GM18870 (cell line): ENCODE measurements at regions not wholly inside any gene's neighbourhood (a gene's known extent, or its start where the extent isn't known, plus 50 kb on each side); places are given as distances from the start of the nearest gene placed in this dataset.
"Not testable (repeated sequence)": the region's sequence is repeated elsewhere in the genome, so short reads cannot be mapped to it uniquely, and the experiment has no call there.

Experiments
- ATAC-seq: cut with Tn5 transposase; IDR thresholded peaks from one replicate; pipeline ENCODE4 v1.9.1; 2021; ENCODE audit warnings: moderate library complexity; ENCODE audit not compliant: unreplicated experiment

DNA sequence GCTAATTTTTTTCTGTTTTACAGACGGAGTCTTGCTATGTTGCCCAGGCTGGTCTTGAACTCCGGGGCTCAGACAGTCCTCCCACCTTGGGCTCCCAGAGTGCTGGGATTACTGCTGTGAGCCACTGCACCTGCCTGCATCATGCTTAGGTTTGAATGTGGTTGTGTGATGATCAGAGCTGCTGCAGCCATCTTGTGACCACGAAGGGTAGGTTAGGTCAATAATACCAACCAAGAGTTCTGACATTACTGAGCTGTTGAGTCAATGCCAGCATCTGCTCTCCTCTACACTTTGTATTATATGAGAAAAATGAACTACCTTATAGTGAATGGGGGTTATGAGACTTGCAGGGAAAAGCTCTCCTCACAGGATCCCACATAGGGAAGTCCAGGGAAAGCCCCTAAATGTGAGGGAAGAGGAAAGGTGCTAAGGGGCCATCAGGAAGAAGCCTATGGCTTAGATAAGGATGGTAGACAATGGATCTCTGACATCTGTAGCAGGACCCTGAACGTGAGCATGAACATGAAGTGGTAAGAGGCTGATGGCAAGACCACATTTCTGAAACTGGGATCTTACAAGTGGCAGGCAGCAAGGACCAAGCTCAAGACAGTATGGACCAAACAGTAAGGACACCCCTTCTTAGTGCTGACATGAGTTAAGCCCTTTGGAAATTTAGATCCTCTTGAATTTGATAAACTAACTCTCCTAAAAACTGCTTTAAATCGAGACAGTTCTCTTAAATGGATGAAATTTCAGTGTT lies 75.7 kb upstream of the ZNF169 start:
- ATAC-seq: no peak

DNA sequence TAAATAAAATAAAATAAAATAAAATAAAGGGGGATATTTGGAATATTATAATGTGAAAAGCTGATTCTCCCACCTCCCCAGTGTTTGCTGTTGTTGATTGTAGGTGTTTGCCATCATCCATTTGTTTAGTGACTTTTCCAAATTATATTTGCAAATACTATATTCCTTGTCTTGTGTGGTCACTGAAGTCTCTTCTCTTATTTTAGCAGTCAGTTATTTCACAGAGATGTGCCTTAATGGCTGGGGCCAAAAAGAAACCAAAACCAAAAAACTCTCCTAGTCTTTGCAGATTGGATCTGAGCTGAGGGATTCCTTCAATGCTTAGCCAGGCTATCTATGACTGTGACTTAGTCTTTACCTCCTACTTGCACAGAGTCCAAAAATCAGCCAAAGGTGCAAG lies 70.9 kb upstream of the ZNF169 start:
- no peak for ATAC-seq

DNA sequence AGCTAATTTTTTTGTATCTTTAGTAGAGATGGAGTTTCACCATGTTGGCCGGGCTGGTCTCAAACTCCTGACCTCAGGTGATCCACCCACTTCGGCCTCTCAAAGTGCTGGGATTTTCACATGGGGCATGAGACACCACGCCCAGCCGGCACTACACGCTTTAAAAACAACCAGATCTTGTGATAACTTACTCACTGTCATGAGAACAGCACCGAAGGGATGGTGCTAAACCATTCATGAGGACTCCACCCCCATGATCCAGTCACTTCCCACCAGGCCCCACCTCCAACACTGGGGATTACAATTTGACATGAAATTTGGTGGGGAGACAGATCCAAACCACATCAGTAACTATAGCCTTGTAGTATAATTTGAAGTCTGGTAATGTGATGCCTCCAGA lies 67.4 kb upstream of the ZNF169 start:
- ATAC-seq: not testable (repeated sequence)

DNA sequence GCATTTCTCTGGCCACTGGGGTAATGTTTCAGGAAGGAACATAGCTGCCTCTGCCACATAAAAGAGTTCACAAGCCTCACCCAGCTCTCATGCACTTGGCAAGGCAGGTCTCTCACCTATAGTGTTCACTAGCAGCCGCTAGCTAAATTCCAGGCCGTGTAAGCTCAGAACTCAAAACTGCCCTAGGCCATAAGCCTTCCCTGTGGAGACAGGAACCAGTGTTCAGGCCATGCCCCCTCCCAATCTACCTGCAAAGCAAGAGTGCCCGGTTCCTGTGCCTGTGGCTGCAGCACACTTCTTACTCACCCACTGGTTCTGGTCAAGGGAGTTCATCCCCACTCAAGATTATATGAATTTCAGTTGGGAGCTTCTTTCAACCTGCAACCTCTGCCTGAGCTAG lies 60.7 kb upstream of the ZNF169 start:
- ATAC-seq: no peak

DNA sequence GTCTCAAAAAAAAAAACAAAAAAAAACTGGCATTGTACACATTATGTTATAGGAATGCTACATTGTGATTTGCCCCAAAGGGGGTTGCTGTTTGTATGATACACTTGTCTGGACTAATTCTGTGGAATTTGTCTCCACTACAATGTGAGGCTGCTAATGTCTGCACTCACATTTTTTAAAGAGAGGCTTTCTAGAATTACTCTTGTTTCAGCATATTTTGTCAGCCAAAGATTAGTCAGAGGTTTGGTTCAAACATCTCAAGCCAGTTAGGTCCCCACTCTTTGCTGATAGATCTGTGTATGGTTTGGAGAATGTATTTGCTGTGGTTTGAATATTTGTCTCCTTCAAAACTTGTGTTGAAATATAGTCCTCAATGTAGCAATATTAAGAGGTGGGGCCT lies 59.3 kb upstream of the ZNF169 start:
- ATAC-seq: no peak

DNA sequence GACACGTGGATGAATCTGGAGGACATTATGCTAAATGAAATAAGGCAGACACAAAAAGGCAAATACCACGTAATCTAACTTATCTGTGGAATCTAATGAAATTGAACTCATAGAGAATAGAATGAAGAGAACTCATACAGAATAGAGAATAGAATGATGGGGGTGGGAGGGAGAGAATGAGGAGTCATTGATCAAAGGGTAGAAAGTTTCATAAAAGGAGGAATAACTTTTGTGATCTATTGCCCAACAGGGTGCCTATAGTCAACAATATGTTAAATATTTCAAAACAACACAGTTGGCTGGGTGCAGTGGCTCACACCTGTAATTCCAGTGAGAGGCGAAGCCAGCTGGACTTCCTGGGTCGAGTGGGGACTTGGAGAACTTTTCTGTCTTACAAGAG lies 54.9 kb upstream of the ZNF169 start:
- ATAC-seq: no peak

DNA sequence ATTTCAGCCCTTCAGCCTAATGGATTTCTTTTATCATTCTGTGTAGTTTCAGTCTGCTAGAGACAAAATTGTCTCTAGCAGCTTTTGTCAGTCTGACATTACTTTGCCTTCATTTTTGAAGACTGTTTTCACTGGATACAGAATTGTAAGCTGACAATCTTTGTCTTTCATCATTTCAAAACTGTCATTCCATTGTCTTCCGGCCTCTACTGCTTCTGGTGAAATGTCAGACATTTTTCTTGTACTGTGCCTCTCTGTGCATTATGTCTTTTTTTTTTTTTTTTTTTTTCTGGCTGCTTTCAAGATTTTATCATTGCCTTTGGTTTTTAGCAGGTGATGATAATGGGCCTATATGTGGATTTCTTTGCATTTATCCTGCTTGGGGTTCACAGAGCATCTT lies 51.3 kb upstream of the ZNF169 start:
- no peak for ATAC-seq
